GM19240 (cell line): ENCODE measurements at regions not wholly inside any gene's neighbourhood (a gene's known extent, or its start where the extent isn't known, plus 50 kb on each side); places are given as distances from the start of the nearest gene placed in this dataset.

Experiments
- DNase-seq: peaks from one replicate; pipeline ENCODE4 v3.0.0; 2011; ENCODE audit warnings: low spot score; ENCODE audit not compliant: insufficient read length

GRCh38 chr15:101980206-101980910 is 168.4 kb downstream of the OR4F15 start:
- DNase-seq: peak; percentile 13
